ENCODE measurements at regions not wholly inside any gene's neighbourhood (a gene's known extent, or its start where the extent isn't known, plus 50 kb on each side); places are given as distances from the start of the nearest gene placed in this dataset.

DNA sequence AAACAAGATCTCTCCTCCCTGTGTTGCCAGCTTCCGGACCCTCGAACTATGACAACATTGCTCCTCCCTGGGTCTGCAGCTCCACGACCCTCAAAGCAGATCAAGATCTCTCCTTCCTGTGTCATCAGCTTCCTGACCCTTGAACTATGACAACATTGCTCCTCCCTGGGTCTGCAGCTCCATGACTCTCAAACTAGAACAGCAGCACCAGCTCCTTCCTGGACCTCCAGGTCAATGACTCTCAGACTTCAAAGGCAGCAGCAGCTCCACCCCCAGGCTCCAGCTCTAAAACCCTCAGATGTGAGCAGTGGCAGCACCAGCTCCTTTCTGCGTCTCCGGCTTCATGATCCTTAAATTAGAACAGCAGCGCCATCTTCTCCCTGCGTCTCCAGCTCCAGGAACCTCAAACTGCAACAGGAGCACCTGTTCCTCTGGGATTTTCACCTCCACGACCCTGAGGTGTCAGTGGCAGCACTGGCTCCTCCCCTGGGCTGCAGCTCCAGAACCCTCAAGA is 341.0 kb upstream of the SULF2 start:
- TF ChIP-seq SP1 (IDR thresholded peaks at IDR 0.05) (no peak), BHLHE40 (IDR thresholded peaks at IDR 0.05; ENCODE audit: borderline replicate concordance) (no peak), FOXK2 (IDR thresholded peaks at IDR 0.05) (no peak), ELF4 (IDR thresholded peaks at IDR 0.05) (no peak), ZNF384 (IDR thresholded peaks at IDR 0.05) (no peak), FOXM1 (IDR thresholded peaks at IDR 0.05; ENCODE audit: borderline replicate concordance) (no peak)

Data from HEK293T (cell line).